Gastrocnemius medialis (tissue), 4 donors: ENCODE measurements at regions not wholly inside any gene's neighbourhood (a gene's known extent, or its start where the extent isn't known, plus 50 kb on each side); places are given as distances from the start of the nearest gene placed in this dataset.
A peak's percentile ranks its signal among the peaks of the same experiment; 100 is the strongest.

ENCODE experiments used
- ATAC-seq, 2 donors: fragments of 150-250 bp; one replicate each; pipeline ENCODE4 v1.9.1; 2016
- DNase-seq, 2 donors: peaks; one replicate each; pipeline ENCODE4 v3.0.0-alpha.2; 2019
- H3K27ac ChIP-seq, 4 donors: fragments of 200-600 bp; sonication (generic); 1 replicate in 1 of 4; 2 replicates in 3 of 4; pipeline ENCODE4 v1.5.1; 2016 to 2018; ENCODE audit warnings: mild to moderate bottlenecking in 2 of 4, moderate library complexity in 1 of 4
- H3K27me3 ChIP-seq, 3 donors: fragments of 200-600 bp; sonication (generic) in 2 of 3; 1 replicate in 1 of 3; 2 replicates in 2 of 3; pipeline versions ENCODE4 v1.5.1 to v1.6.0; 2016 to 2019; ENCODE audit warnings: mild to moderate bottlenecking in 1 of 3, moderate library complexity in 1 of 3
- H3K36me3 ChIP-seq, 2 donors: fragments of 200-600 bp; sonication (generic) in 1 of 2; one replicate each; pipeline ENCODE4 v1.5.1; 2017 to 2018
- H3K4me1 ChIP-seq, 2 donors: fragments of 200-600 bp; sonication (generic) in 1 of 2; one replicate each; pipeline ENCODE4 v1.5.1; 2016 to 2017; ENCODE audit warnings: mild to moderate bottlenecking in 2 of 2
- H3K4me3 ChIP-seq, 4 donors: fragments of 200-600 bp; sonication (generic) in 3 of 4; 1 replicate in 1 of 4; 2 replicates in 3 of 4; pipeline ENCODE4 v1.5.1; 2016 to 2019; ENCODE audit warnings: mild to moderate bottlenecking in 2 of 4
- H3K9me3 ChIP-seq, 3 donors: fragments of 200-600 bp; sonication (generic) in 2 of 3; 1 replicate in 1 of 3; 2 replicates in 2 of 3; pipeline ENCODE4 v1.5.1; 2016 to 2019
- POLR2A ChIP-seq, 2 donors: fragments of 450-650 bp; IDR thresholded peaks; one replicate each; pipeline ENCODE4 v1.6.1; 2017; ENCODE audit warnings: antibody characterized with exemption in 2 of 2, mild to moderate bottlenecking in 2 of 2, moderate library complexity in 2 of 2
- in situ Hi-C, 4 donors: fragments of 200-750 bp; cut with MboI; loops; one replicate each; pipeline versions ENCODE4 v1.15.0 to v1.8.0; 2017; ENCODE audit warnings: low sequenced_read_pairs in 4 of 4
- intact Hi-C: fragments of 100-400 bp; cut with DNase I; formaldehyde crosslinking; loops from one replicate; pipeline ENCODE4 v1.15.1; 2023; ENCODE audit warnings: low total_unique reads
- TF ChIP-seq, protein P1 (sequence below), 5 experiments: fragments of 450-650 bp in 3 of 5; fragments of 200-600 bp in 2 of 5; sonication (generic) in 2 of 5; IDR thresholded peaks in 4 of 5; conservative IDR thresholded peaks in 1 of 5; 1 replicate in 4 of 5; 2 replicates in 1 of 5; pipeline ENCODE4 v1.5.1; 2016 to 2019; ENCODE audit warnings: antibody characterized with exemption in 5 of 5, mild to moderate bottlenecking in 3 of 5, moderate library complexity in 3 of 5

- H3K4me1 ChIP-seq, result no peaks in the 10 kb centered on the region
- no peak for DNase-seq
- no peak for TF ChIP-seq POLR2A (IDR thresholded peaks at IDR 0.05)
- TF ChIP-seq, protein P1, sequence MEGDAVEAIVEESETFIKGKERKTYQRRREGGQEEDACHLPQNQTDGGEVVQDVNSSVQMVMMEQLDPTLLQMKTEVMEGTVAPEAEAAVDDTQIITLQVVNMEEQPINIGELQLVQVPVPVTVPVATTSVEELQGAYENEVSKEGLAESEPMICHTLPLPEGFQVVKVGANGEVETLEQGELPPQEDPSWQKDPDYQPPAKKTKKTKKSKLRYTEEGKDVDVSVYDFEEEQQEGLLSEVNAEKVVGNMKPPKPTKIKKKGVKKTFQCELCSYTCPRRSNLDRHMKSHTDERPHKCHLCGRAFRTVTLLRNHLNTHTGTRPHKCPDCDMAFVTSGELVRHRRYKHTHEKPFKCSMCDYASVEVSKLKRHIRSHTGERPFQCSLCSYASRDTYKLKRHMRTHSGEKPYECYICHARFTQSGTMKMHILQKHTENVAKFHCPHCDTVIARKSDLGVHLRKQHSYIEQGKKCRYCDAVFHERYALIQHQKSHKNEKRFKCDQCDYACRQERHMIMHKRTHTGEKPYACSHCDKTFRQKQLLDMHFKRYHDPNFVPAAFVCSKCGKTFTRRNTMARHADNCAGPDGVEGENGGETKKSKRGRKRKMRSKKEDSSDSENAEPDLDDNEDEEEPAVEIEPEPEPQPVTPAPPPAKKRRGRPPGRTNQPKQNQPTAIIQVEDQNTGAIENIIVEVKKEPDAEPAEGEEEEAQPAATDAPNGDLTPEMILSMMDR (IDR thresholded peaks at IDR 0.05 in 4 of 5, conservative IDR thresholded peaks at IDR 0.05 in 1 of 5), result no peak
- in situ Hi-C loops, result no loop called here
- intact Hi-C loops, result no loop called here
- H3K27me3 ChIP-seq, result no peaks in the 10 kb centered on the region
- H3K36me3 ChIP-seq, result no peaks in the 10 kb centered on the region
- no peak overlapping the region for H3K27ac ChIP-seq
- ATAC-seq, result no peak
- H3K4me3 ChIP-seq, result no peak overlapping the region
- no peaks in the 10 kb centered on the region for H3K9me3 ChIP-seq
These were observed 813.5 kb downstream of the MCTP2 start for GRCh38 chr15:95044745-95045417.

DNA sequence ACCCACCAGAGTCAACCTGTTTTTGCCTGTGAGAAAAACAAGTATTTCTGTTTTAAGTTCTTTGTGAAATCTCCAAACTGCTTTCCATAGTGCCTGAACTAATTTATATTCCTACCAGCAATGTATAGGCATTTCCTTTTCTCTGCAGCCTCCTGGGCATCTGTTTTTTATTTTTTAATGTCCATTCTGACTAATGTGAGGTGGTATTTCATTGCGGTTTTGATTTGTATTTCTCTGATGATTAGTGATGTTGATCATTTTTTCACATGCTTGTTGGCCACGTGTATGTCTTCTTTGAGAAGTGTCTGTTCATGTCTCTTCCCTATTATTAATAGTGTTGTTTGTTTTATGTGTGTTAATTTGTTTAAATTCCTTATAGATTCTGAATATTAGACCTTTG is 820.5 kb downstream of the MCTP2 start:
- no peak for ATAC-seq
- H3K36me3 ChIP-seq, result no peaks in the 10 kb centered on the region

GRCh38 chr15:95059346-95059905 is 828.1 kb downstream of the MCTP2 start:
- intact Hi-C loops, result no loop called here

More for the DNA sequence above, 820.5 kb downstream of the MCTP2 start:
- H3K27ac ChIP-seq, result no peak overlapping the region
- in situ Hi-C loops, result no loop called here
- H3K4me3 ChIP-seq, result no peak overlapping the region
- H3K27me3 ChIP-seq, result no peaks in the 10 kb centered on the region
- H3K4me1 ChIP-seq, result no peaks in the 10 kb centered on the region
- intact Hi-C loops, result no loop called here
- H3K9me3 ChIP-seq, result no peaks in the 10 kb centered on the region
- DNase-seq, result no peak
- TF ChIP-seq, protein P1 (IDR thresholded peaks at IDR 0.05 in 4 of 5, conservative IDR thresholded peaks at IDR 0.05 in 1 of 5), result no peak
- TF ChIP-seq POLR2A (IDR thresholded peaks at IDR 0.05), result no peak

GRCh38 chr15:95068701-95069521 is 837.5 kb downstream of the MCTP2 start:
- intact Hi-C loops, result no loop called here
- H3K4me1 ChIP-seq, result peaks cover 0 to 3% of the 10 kb centered on the region in 2 donors
- DNase-seq (peak in 1 of 2 donors; percentile 27), ATAC-seq (no peak)
- no peak overlapping the region for H3K27ac ChIP-seq
- in situ Hi-C loops, result no loop called here
- H3K9me3 ChIP-seq, result no peaks in the 10 kb centered on the region
- no peaks in the 10 kb centered on the region for H3K36me3 ChIP-seq
- H3K4me3 ChIP-seq, result no peak overlapping the region
- no peak for TF ChIP-seq POLR2A (IDR thresholded peaks at IDR 0.05)
- TF ChIP-seq, protein P1 (IDR thresholded peaks at IDR 0.05 in 4 of 5, conservative IDR thresholded peaks at IDR 0.05 in 1 of 5), result no peak
- H3K27me3 ChIP-seq, result no peaks in the 10 kb centered on the region

More at GRCh38 chr15:95059346-95059905, 828.1 kb downstream of the MCTP2 start:
- no peak for DNase-seq
- H3K9me3 ChIP-seq, result no peaks in the 10 kb centered on the region
- TF ChIP-seq, protein P1 (IDR thresholded peaks at IDR 0.05 in 4 of 5, conservative IDR thresholded peaks at IDR 0.05 in 1 of 5), result no peak
- no peak for TF ChIP-seq POLR2A (IDR thresholded peaks at IDR 0.05)
- ATAC-seq, result no peak
- no peak overlapping the region for H3K4me3 ChIP-seq
- H3K4me1 ChIP-seq, result no peaks in the 10 kb centered on the region
- no peaks in the 10 kb centered on the region for H3K36me3 ChIP-seq
- H3K27me3 ChIP-seq, result no peaks in the 10 kb centered on the region
- in situ Hi-C loops, result no loop called here
- H3K27ac ChIP-seq, result no peak overlapping the region
